ENCODE measurements at regions not wholly inside any gene's neighbourhood (a gene's known extent, or its start where the extent isn't known, plus 50 kb on each side); places are given as distances from the start of the nearest gene placed in this dataset.

DNA sequence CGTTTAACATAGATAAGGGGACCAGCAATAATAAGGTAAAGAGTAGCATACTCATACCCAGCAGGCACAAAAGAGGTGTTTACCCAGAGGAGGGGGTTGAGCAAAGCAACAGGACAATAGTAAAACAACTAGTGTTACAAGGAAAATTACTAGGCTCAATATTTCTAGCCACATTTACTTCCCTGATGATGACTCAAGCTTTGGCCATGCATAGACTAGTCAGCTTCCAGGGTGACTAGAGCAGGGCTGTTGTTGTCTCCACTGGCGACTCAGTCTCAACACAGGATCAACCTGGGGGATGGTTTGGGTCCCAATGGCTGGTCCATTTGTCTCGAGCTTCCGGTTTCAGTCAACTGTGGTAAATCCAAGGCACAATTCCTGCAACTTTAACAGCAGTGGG, 217.7 kb upstream of the KCND2 start:
- TF ChIP-seq CTCF (IDR thresholded peaks at IDR 0.05) (no peak), POLR2A (IDR thresholded peaks at IDR 0.05) (no peak)

Measured in heart left ventricle (tissue), 13 donors.